Testis (tissue), 2 donors: ENCODE measurements at regions not wholly inside any gene's neighbourhood (a gene's known extent, or its start where the extent isn't known, plus 50 kb on each side); places are given as distances from the start of the nearest gene placed in this dataset.

Experiments
- DNase-seq: peaks from one replicate; pipeline ENCODE4 v3.0.0-alpha.2; 2019
- H3K27ac ChIP-seq, 2 donors: fragments of 200-600 bp; sonication (generic); one replicate each; pipeline ENCODE4 v1.5.1; 2019
- H3K27me3 ChIP-seq: fragments of 200-600 bp; sonication (generic); one replicate; pipeline ENCODE4 v1.5.1; 2019
- H3K36me3 ChIP-seq: fragments of 200-600 bp; sonication (generic); one replicate; pipeline ENCODE4 v1.5.1; 2017; ENCODE audit warnings: low read depth; ENCODE audit errors: missing control alignments
- H3K4me1 ChIP-seq: fragments of 200-600 bp; sonication (generic); one replicate; pipeline ENCODE4 v1.5.1; 2019
- H3K4me3 ChIP-seq, 2 donors: fragments of 200-600 bp; sonication (generic); one replicate each; pipeline ENCODE4 v1.5.1; 2017 to 2019
- H3K9me3 ChIP-seq: fragments of 200-600 bp; sonication (generic); one replicate; pipeline ENCODE4 v1.5.1; 2017
- CTCF ChIP-seq, 3 experiments: fragments of 450-650 bp in 2 of 3; fragments of 200-600 bp in 1 of 3; sonication (generic) in 1 of 3; IDR thresholded peaks; one replicate each; pipeline ENCODE4 v1.5.1; 2016 to 2019; ENCODE audit warnings: antibody characterized with exemption in 3 of 3, mild to moderate bottlenecking in 2 of 3, moderate library complexity in 1 of 3
- POLR2A ChIP-seq: fragments of 450-650 bp; IDR thresholded peaks from one replicate; pipeline ENCODE4 v1.6.1; 2017; ENCODE audit warnings: antibody characterized with exemption, mild to moderate bottlenecking, moderate library complexity
- WGBS, 2 donors: methylation state at CpG; one replicate each; pipeline ENCODE4 v1.1.5; 2018; 5-methylcytosine and 5-hydroxymethylcytosine counted together
- intact Hi-C: fragments of 100-400 bp; cut with DNase I; formaldehyde crosslinking; loops from one replicate; pipeline ENCODE4 v1.15.1; 2023; ENCODE audit warnings: low total_unique reads

GRCh38 chr14:101242442-101243385 lies 318.6 kb upstream of the DIO3 start:
- DNase-seq = no peak
- no peak overlapping the region for H3K27ac ChIP-seq
- no peaks in the 10 kb centered on the region for H3K4me1 ChIP-seq
- no peak overlapping the region for H3K4me3 ChIP-seq
- 85 to 89% methylated on average over 21 to 22 of the region's 22 CpGs for WGBS, 2 donors
- H3K27me3 ChIP-seq = no peaks in the 10 kb centered on the region
- TF ChIP-seq POLR2A = no peak
- no peak for TF ChIP-seq CTCF (IDR thresholded peaks at IDR 0.05)
- intact Hi-C loops = no loop called here
- no peaks in the 10 kb centered on the region for H3K9me3 ChIP-seq
- no peaks in the 10 kb centered on the region for H3K36me3 ChIP-seq

- H3K4me1 ChIP-seq = no peaks in the 10 kb centered on the region
- 94 to 96% methylated on average over 19 of the region's 19 CpGs for WGBS, 2 donors
- no peaks in the 10 kb centered on the region for H3K9me3 ChIP-seq
- no peaks in the 10 kb centered on the region for H3K27me3 ChIP-seq
- no peak for DNase-seq
- H3K4me3 ChIP-seq = no peak overlapping the region
- intact Hi-C loops = no loop called here
- no peaks in the 10 kb centered on the region for H3K36me3 ChIP-seq
- no peak for TF ChIP-seq CTCF (IDR thresholded peaks at IDR 0.05)
- H3K27ac ChIP-seq = no peak overlapping the region
Measured at GRCh38 chr14:101243587-101244338, 317.5 kb upstream of the DIO3 start.

- no peaks in the 10 kb centered on the region for H3K27me3 ChIP-seq
- no peak for DNase-seq
- H3K27ac ChIP-seq = no peak overlapping the region
- 90 to 93% methylated on average over 25 to 26 of the region's 26 CpGs for WGBS, 2 donors
- H3K9me3 ChIP-seq = no peaks in the 10 kb centered on the region
- no peaks in the 10 kb centered on the region for H3K36me3 ChIP-seq
- no peak for TF ChIP-seq CTCF (IDR thresholded peaks at IDR 0.05)
- no peak for TF ChIP-seq POLR2A
- intact Hi-C loops = no loop called here
- no peaks in the 10 kb centered on the region for H3K4me1 ChIP-seq
- H3K4me3 ChIP-seq = no peak overlapping the region
Measured at GRCh38 chr14:101246894-101247841, 314.1 kb upstream of the DIO3 start.

- Histone ChIP-seq H3K36me3 (no peaks in the 10 kb centered on the region), H3K27me3 (no peaks in the 10 kb centered on the region), H3K9me3 (no peaks in the 10 kb centered on the region), H3K27ac (no peak overlapping the region), H3K4me1 (no peaks in the 10 kb centered on the region), H3K4me3 (no peak overlapping the region)
- no peak for DNase-seq
- WGBS, 2 donors = 93 to 94% methylated on average over 11 to 17 of the region's 17 CpGs
- intact Hi-C loops = no loop called here
- no peak for TF ChIP-seq POLR2A
- no peak for TF ChIP-seq CTCF (IDR thresholded peaks at IDR 0.05)
Measured at GRCh38 chr14:101247842-101248725, 313.2 kb upstream of the DIO3 start.
